HG02763 (cell line): ENCODE measurements at regions not wholly inside any gene's neighbourhood (a gene's known extent, or its start where the extent isn't known, plus 50 kb on each side); places are given as distances from the start of the nearest gene placed in this dataset.
"Not testable (repeated sequence)": the region's sequence is repeated elsewhere in the genome, so short reads cannot be mapped to it uniquely, and the experiment has no call there.

Source experiments
- ATAC-seq: cut with Tn5 transposase; IDR thresholded peaks from one replicate; pipeline ENCODE4 v1.9.1; 2021; ENCODE audit warnings: mild to moderate bottlenecking, moderate library complexity; ENCODE audit not compliant: unreplicated experiment

GRCh38 chr7:131816391-131817007 lies 260.1 kb upstream of the PODXL start:
- no peak for ATAC-seq

- no peak for ATAC-seq
Observed at GRCh38 chr7:131808736-131809135, 252.3 kb upstream of the PODXL start.

DNA sequence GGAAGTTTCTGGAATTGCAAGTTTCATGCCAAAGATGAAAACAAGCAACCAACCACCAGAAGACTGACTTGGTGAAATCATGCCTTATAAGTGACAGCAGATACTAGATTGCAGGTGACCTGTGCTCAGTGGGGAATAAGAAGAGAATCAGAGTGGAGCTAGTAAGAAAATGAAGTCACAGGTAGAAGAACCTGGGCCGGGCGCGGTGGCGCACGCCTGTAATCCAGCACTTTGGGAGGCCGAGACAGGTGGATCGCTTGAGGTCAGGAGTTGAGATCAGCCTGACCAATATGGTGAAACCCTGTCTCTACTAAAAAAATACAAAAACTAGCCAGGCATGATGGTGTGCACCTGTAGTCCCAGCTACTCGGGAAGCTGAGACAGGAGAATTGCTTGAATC lies 251.7 kb upstream of the PODXL start:
- not testable (repeated sequence) for ATAC-seq

DNA sequence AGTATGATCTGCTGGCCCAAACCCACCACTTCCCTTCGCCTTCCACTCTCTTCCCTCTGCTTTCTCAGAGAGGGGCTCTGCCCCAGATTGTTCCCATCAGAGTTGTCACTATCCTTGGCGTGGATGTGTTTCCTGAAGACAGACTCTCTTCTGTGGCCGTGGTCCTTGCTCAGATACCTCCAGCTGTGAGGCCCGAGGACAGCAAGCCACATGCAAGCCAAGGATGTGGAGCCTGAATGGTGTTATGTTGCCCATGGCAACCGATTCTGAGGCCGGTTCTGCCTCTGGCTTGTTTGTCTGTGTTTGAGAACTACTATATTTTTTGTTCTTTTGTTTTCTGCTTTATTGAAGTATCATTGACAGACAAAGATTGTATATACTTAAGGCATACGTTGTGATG lies 247.4 kb upstream of the PODXL start:
- ATAC-seq: no peak

GRCh38 chr7:131802195-131802864 lies 245.9 kb upstream of the PODXL start:
- no peak for ATAC-seq

GRCh38 chr7:131800531-131800930 lies 244.1 kb upstream of the PODXL start:
- no peak for ATAC-seq

- ATAC-seq: no peak
Observed at GRCh38 chr7:131800008-131800407, 243.6 kb upstream of the PODXL start.

DNA sequence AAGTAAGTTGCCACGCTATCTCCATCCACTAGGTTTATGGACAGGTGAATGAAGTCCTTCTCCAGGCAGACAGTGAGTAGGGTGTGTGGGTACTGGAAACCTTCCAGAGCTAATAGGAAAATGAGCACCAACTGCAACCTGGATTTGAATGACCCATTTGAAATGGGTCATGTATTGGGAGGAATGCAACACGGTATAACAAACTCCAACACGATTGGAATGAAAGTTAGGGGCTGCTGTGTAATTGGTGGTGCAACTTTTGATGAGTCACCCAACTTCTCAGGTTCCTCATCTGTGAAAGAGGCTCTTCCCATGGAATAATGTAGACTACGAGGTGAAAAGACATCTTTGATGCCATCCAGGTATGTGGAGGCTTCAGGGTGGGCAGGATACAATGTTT lies 241.4 kb upstream of the PODXL start:
- no peak for ATAC-seq

- no peak for ATAC-seq
Observed at GRCh38 chr7:131795400-131795799, 239.0 kb upstream of the PODXL start.

- no peak for ATAC-seq
Observed at GRCh38 chr7:131792311-131792710, 235.9 kb upstream of the PODXL start.

DNA sequence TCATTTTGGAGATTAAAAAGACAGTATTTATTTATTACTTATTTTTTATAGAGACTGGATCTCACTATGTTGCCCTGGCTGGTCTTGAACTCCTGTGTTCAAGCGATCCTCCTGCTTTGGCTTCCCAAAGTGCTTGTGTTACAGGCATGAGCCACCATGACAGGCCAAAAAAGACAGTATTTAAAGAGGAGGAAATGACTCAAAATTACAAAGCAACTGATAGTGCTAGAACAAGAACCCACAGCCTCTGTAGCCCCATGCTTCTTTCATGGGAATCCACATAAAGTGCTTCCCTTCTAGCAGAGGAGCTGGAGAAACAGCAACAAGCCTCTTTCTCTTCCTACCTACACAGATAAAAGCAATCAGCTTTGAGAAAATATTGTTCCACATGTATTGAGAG lies 230.7 kb upstream of the PODXL start:
- no peak for ATAC-seq

DNA sequence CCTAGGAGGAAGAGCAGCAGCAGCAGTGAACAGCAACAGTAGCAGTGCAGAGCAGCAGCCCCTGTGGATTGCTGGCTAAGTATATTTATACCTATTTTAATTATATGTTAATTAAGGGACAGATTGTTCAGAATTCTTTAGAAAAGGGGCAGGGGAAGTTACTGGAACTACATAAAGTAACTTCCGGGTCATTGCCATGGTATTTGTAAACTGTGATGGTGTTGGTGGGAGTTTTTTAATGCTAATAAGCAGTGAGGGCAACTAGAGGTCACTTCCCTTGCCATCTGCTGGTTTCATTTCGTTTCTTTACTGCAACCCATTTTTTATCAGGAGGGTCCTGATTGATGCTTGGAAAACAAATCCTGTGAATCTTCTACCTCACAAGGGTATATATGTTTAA lies 229.8 kb upstream of the PODXL start:
- ATAC-seq: no peak

- no peak for ATAC-seq
Observed at GRCh38 chr7:131778601-131779000, 222.2 kb upstream of the PODXL start.

DNA sequence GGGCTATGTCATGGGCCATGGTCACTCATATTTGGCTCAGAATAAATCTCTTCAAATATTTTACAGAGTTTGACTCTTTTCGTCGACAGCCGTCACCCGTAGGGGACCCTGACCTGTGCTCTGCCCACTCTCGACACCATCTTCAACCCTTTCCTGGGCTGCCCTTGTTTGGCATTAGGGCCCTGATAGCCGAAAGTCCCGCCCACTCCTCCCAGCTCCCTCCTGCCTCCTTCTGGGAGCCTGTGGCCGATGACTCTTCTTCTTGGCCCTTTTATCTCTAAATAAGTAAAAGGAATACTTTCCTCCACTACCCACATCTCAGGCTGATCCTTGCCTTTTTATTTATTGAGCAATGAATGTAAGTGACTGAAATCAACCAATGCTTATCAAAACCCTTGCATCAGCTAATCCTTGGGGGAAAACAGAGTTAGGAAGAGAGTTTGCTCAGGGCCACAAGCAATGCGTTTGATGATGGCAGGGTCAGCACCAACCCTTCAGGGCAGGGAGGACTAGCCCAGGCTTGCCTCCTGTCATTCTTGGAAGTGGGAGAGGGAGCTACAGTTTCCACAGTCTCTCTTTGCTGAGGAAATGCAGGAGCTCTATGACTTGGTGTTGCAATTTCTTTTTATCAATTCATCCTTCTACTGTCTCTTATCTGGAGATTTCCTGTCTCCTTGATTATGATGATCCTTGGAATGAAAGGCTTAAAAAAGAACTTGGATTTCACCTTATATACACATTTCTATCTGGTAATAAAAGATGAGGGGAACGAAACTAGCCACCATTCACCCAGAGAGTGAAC lies 218.2 kb upstream of the PODXL start:
- no peak for ATAC-seq

- no peak for ATAC-seq
Observed at GRCh38 chr7:131773413-131773812, 217.0 kb upstream of the PODXL start.

DNA sequence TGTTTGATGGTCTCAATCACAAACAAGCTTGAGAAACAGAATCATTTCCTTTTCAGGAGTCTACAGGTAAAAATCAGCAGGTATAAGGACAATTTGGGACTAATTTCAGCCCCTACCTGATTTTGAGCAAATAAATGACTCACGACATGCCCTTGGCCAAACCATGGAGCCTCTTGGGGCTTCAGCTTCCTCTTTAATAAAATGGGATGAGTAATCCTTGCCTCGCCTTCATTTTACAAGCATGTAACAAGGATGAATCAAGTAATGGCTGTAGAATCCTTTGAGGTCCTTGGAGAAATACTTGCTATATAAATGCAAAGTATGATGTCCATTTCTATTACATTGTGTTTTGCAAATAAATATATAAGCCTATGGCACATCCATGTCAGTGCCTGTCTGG lies 212.8 kb upstream of the PODXL start:
- no peak for ATAC-seq

GRCh38 chr7:131767591-131767990 lies 211.2 kb upstream of the PODXL start:
- ATAC-seq: no peak

DNA sequence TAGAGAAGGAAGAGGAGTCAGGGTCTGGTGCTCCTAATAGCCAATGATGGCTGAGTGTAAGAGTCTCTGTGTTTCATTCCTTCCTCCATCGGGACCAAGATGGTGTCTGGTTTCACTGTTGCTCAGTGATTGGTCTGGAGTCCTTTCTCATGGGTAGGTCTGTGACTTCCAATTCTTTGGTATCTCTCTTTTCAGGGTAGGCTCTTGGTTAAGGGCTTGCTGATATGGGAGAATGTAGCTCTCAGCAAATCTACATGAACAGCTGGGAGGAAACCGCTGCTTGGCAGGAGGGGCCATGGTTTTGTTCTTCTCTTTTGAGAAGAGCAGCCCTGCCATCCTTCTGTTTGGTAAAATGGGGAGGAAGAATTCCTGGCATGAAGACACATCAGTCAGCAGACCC lies 209.1 kb upstream of the PODXL start:
- no peak for ATAC-seq

DNA sequence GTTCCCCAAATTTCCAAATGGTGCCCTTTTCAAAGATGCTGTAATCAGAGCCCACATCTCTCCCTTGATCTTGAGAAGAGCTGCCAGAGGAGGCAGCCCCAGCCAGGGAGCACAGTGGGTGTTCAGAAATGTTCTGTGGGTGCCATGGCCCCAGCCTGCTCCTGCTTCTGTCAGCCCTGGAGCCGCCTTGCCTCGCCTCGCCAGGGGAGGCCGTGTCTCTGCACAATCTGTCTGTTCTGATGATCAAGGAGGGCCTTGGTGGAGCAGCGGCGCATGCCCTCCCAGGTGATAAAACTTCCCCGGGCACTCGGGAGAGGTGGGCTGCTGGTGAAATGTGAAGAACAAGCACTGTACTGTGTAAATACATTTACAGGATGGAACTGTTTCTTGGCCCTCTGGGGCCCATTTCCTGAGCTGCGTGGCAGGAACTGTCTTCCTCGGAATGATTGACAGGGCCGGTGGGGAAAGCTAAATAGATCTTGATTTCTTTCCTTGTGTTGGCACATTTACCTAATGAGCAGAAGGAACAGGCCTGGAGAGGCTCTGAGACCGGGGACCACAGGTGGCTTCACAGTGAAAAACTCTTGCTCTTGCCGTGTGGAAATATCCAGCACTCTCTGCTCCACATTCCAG lies 207.8 kb upstream of the PODXL start:
- ATAC-seq: no peak

- ATAC-seq: no peak
Observed at GRCh38 chr7:131762753-131763152, 206.3 kb upstream of the PODXL start.

GRCh38 chr7:131755801-131756200 lies 199.4 kb upstream of the PODXL start:
- not testable (repeated sequence) for ATAC-seq
